Gastrocnemius medialis (tissue), 4 donors: ENCODE measurements at regions not wholly inside any gene's neighbourhood (a gene's known extent, or its start where the extent isn't known, plus 50 kb on each side); places are given as distances from the start of the nearest gene placed in this dataset.

Experiments
- POLR2A ChIP-seq, 2 donors: fragments of 450-650 bp; IDR thresholded peaks; one replicate each; pipeline ENCODE4 v1.6.1; 2017; ENCODE audit warnings: antibody characterized with exemption in 2 of 2, mild to moderate bottlenecking in 2 of 2, moderate library complexity in 2 of 2
- TF ChIP-seq, protein P1 (sequence below), 5 experiments: fragments of 450-650 bp in 3 of 5; fragments of 200-600 bp in 2 of 5; sonication (generic) in 2 of 5; IDR thresholded peaks in 4 of 5; conservative IDR thresholded peaks in 1 of 5; 1 replicate in 4 of 5; 2 replicates in 1 of 5; pipeline ENCODE4 v1.5.1; 2016 to 2019; ENCODE audit warnings: antibody characterized with exemption in 5 of 5, mild to moderate bottlenecking in 3 of 5, moderate library complexity in 3 of 5

DNA sequence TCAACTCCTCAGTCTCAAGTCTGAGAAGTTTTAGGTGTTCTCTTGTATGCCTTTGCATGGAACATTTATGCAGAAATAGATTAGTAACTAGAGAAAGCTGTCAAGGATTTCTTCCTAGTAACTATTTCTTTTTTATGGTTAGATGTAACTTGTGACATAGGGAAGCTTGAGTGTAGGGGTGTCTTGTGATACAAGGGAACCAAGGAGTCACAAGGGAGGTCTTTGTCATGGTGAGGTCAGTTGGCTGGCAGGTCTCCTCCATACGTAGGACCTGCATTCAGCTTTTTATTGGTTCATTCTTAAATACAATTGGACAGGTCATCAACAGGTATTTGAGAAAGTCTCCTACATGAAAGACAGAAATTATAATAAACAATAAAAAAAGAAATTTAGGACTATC lies 394.0 kb upstream of the CCDC196 start:
- no peak for TF ChIP-seq POLR2A (IDR thresholded peaks at IDR 0.05)
- TF ChIP-seq, protein P1, sequence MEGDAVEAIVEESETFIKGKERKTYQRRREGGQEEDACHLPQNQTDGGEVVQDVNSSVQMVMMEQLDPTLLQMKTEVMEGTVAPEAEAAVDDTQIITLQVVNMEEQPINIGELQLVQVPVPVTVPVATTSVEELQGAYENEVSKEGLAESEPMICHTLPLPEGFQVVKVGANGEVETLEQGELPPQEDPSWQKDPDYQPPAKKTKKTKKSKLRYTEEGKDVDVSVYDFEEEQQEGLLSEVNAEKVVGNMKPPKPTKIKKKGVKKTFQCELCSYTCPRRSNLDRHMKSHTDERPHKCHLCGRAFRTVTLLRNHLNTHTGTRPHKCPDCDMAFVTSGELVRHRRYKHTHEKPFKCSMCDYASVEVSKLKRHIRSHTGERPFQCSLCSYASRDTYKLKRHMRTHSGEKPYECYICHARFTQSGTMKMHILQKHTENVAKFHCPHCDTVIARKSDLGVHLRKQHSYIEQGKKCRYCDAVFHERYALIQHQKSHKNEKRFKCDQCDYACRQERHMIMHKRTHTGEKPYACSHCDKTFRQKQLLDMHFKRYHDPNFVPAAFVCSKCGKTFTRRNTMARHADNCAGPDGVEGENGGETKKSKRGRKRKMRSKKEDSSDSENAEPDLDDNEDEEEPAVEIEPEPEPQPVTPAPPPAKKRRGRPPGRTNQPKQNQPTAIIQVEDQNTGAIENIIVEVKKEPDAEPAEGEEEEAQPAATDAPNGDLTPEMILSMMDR (IDR thresholded peaks at IDR 0.05 in 4 of 5, conservative IDR thresholded peaks at IDR 0.05 in 1 of 5) = no peak
